ENCODE measurements at regions not wholly inside any gene's neighbourhood (a gene's known extent, or its start where the extent isn't known, plus 50 kb on each side); places are given as distances from the start of the nearest gene placed in this dataset.

GRCh38 chr12:4012073-4012472 lies 138.9 kb upstream of the PARP11 start:
- TF ChIP-seq CTCF (IDR thresholded peaks at IDR 0.05) (no peak), POLR2AphosphoS5 (IDR thresholded peaks at IDR 0.05) (no peak), POLR2A (IDR thresholded peaks at IDR 0.05) (no peak)

Data from breast epithelium (tissue), 3 donors.